ENCODE measurements at regions not wholly inside any gene's neighbourhood (a gene's known extent, or its start where the extent isn't known, plus 50 kb on each side); places are given as distances from the start of the nearest gene placed in this dataset.

GRCh38 chr5:142508591-142508990 lies 177.3 kb downstream of the FGF1 start:
- Mint-ChIP-seq H3K4me3 (ENCODE audit: unreplicated experiment) (no peak overlapping the region), H3K27me3 (ENCODE audit: low read depth) (peaks cover 2% of the 10 kb centered on the region), H3K27ac (ENCODE audit: unreplicated experiment) (no peak overlapping the region)

DNA sequence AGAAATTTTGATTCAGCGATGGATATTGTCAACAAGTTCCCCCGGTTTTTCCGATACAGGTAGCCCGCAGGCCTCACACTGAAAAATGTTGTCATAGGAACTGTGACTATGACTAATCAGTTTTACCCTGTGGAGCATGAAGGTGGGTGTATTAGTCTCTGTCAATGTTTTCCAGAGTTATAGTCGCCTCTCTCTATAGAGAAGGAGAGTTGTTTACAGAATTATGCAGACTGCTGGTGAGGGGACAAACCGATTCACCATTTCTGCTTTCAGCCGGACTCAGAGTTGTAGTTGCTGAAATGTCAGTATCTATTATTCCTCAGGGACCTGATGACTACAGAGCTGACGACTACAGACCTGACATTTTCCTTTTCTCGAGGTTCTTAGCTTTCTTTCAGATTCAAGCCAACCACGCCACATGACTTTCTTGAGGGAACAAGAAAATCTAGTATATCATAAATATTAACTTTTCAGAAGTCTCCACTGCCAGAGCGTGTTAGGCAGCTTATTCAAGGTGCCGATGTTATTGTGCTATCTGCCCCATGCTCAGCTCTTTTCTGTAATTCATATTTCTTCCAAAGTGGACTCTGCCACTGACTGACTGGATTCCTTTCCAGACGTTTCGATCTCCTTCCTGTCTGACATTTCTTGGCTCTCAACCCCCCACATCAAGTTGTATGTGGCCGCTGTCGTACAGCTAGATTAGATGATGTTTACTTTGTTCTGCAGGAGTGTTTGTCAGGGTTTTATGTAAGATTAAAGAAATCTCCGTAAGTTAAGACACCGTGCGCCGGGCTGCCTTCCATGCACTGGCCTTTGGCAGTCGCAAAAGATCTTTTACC lies 178.1 kb downstream of the FGF1 start:
- no peak for TF ChIP-seq CTCF (IDR thresholded peaks at IDR 0.05)
- Mint-ChIP-seq H3K36me3 (ENCODE audit: low read depth) (peaks cover 1% of the 10 kb centered on the region), H3K4me1 (ENCODE audit: low read depth) (peaks cover 19% of the 10 kb centered on the region), H3K27ac (ENCODE audit: unreplicated experiment) (no peak overlapping the region), H3K27me3 (ENCODE audit: low read depth) (peaks cover 2% of the 10 kb centered on the region), H3K9me3 (ENCODE audit: low read depth) (no peaks in the 10 kb centered on the region), H3K4me3 (ENCODE audit: unreplicated experiment) (no peak overlapping the region)
- DNase-seq (ENCODE audit: low spot score) = no peak

More at GRCh38 chr5:142508591-142508990, 177.3 kb downstream of the FGF1 start:
- no peak for TF ChIP-seq CTCF (IDR thresholded peaks at IDR 0.05)
- no peak for DNase-seq (ENCODE audit: low spot score)
- H3K4me1 Mint-ChIP-seq (ENCODE audit: low read depth) = peaks cover 22% of the 10 kb centered on the region
- no peaks in the 10 kb centered on the region for H3K9me3 Mint-ChIP-seq (ENCODE audit: low read depth)
- peaks cover 1% of the 10 kb centered on the region for H3K36me3 Mint-ChIP-seq (ENCODE audit: low read depth)

- no peaks in the 10 kb centered on the region for H3K9me3 Mint-ChIP-seq (ENCODE audit: low read depth)
- no peak overlapping the region for H3K27ac Mint-ChIP-seq (ENCODE audit: unreplicated experiment)
- H3K36me3 Mint-ChIP-seq (ENCODE audit: low read depth) = peaks cover 1% of the 10 kb centered on the region
- H3K27me3 Mint-ChIP-seq (ENCODE audit: low read depth) = peaks cover 2% of the 10 kb centered on the region
- no peak for DNase-seq (ENCODE audit: low spot score)
- TF ChIP-seq CTCF (IDR thresholded peaks at IDR 0.05) = no peak
- peaks cover 11% of the 10 kb centered on the region for H3K4me1 Mint-ChIP-seq (ENCODE audit: low read depth)
- no peak overlapping the region for H3K4me3 Mint-ChIP-seq (ENCODE audit: unreplicated experiment)
Measured at GRCh38 chr5:142506756-142507155, 179.1 kb downstream of the FGF1 start.

GRCh38 chr5:142506046-142506445 lies 179.8 kb downstream of the FGF1 start:
- Mint-ChIP-seq H3K4me3 (ENCODE audit: unreplicated experiment) (no peak overlapping the region), H3K9me3 (ENCODE audit: low read depth) (no peaks in the 10 kb centered on the region), H3K4me1 (ENCODE audit: low read depth) (peaks cover 9% of the 10 kb centered on the region), H3K27ac (ENCODE audit: unreplicated experiment) (no peak overlapping the region), H3K27me3 (ENCODE audit: low read depth) (peaks cover 2% of the 10 kb centered on the region), H3K36me3 (ENCODE audit: low read depth) (peaks cover 1% of the 10 kb centered on the region)
- no peak for TF ChIP-seq CTCF (IDR thresholded peaks at IDR 0.05)
- DNase-seq (ENCODE audit: low spot score) = no peak

DNA sequence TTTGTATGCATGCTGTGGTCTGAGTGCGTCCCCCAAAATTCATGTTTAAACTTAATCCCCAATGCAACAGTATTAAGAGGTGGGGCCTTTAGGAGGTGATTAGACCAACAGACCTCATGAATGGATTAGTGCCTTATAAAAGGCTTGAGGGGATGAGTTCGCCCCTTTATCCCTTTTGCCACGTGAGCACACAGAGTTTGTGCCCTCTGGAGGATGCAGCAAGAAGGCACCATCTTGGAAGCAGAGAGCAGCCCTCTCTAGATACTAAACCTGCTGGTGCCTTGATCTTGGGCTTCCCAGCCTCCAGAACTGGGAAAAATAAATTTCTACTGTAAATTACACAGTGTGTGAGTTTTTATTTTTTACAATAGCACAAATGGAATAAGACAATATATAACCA lies 177.1 kb upstream of the SPRY4 start:
- no peak for TF ChIP-seq CTCF (IDR thresholded peaks at IDR 0.05)
- Mint-ChIP-seq H3K4me1 (ENCODE audit: low read depth) (peaks cover 7% of the 10 kb centered on the region), H3K27ac (ENCODE audit: unreplicated experiment) (no peak overlapping the region), H3K4me3 (ENCODE audit: unreplicated experiment) (no peak overlapping the region), H3K27me3 (ENCODE audit: low read depth) (no peaks in the 10 kb centered on the region), H3K9me3 (ENCODE audit: low read depth) (no peaks in the 10 kb centered on the region), H3K36me3 (ENCODE audit: low read depth) (no peaks in the 10 kb centered on the region)
- DNase-seq (ENCODE audit: low spot score) = no peak

All from chondrocyte (in vitro differentiated cells).